ENCODE measurements at regions not wholly inside any gene's neighbourhood (a gene's known extent, or its start where the extent isn't known, plus 50 kb on each side); places are given as distances from the start of the nearest gene placed in this dataset.

DNA sequence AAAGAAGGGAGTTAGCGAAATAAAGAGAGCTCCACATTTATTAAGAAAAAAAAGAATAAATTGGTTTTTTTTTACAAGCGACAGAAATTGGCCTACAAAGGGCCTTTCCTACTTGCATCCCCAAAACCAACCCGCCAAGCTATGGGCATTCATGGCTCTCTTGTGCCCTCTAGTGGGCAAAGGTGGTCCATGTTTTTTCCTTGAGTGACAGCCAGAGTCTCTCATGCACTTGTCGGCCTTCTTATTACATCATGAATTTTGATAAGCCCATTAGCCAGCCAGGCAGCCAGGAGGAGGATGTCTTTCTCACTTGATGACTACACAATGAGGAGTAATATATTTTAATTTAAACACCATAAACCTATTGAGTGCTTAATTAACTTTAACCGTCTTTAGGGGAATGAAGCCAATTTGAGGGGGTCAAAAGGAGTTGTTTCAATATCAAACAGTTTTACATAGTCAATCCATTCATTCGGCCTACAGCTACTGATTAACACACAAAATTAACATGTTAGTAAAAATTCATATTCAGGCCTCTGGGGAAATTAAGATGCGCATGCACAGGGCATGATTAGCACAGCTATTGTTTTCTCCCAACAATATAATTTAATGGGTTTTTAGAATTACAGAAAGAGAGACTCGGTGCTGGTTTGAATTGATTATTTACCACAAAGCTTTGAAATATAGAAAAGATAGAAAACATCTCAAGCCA is 85.5 kb downstream of the RCN1 start:
- H3K27me3 ChIP-seq (ENCODE audit: control insufficient read depth, insufficient read depth, low read length, poor library complexity, severe bottlenecking) = no peaks in the 10 kb centered on the region

DNA sequence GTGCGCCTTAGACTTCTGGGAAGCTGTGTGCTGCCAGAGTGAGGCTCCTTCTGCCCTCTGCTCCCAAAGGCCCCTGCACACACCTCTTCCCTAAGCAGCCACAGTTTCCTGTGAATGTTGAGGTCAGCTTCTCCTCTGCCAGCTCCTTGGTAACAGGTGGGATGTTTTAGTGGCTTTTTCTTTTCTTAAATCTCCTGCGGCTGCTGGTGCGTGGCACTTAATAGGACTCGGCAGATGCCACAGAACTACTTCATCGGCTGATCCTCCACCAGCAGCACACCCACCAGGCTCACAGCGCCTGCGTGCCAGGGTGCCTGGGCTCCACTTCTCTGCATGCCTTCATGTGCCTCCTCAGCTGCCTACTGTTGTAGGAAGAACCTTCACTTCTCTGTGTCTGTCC is 87.8 kb downstream of the RCN1 start:
- no peaks in the 10 kb centered on the region for H3K9me3 ChIP-seq (ENCODE audit: control insufficient read depth, low read length)
- H3K36me3 ChIP-seq (ENCODE audit: control insufficient read depth, insufficient read depth, low read length) = no peaks in the 10 kb centered on the region
- no peak overlapping the region for H3K4me3 ChIP-seq (ENCODE audit: insufficient read depth, low read depth, low read length)
- no peaks in the 10 kb centered on the region for H3K27me3 ChIP-seq (ENCODE audit: control insufficient read depth, insufficient read depth, low read length, poor library complexity, severe bottlenecking)
- no peak overlapping the region for H3K27ac ChIP-seq (ENCODE audit: insufficient read depth, low read depth, low read length, poor library complexity, severe bottlenecking)
- no peaks in the 10 kb centered on the region for H3K4me1 ChIP-seq (ENCODE audit: control insufficient read depth, insufficient read depth, low read length)
- WGBS, 2 experiments = 92% methylated on average over 7 of the region's 7 CpGs

More for the DNA sequence above, 85.5 kb downstream of the RCN1 start:
- H3K36me3 ChIP-seq (ENCODE audit: control insufficient read depth, insufficient read depth, low read length) = no peaks in the 10 kb centered on the region
- no peak overlapping the region for H3K4me3 ChIP-seq (ENCODE audit: insufficient read depth, low read depth, low read length)
- H3K4me1 ChIP-seq (ENCODE audit: control insufficient read depth, insufficient read depth, low read length) = peaks cover 3% of the 10 kb centered on the region
- H3K27ac ChIP-seq (ENCODE audit: insufficient read depth, low read depth, low read length, poor library complexity, severe bottlenecking) = no peak overlapping the region
- H3K9me3 ChIP-seq (ENCODE audit: control insufficient read depth, low read length) = no peaks in the 10 kb centered on the region
- 23 to 47% methylated on average over 5 to 8 of the region's 8 CpGs for WGBS, 2 experiments

DNA sequence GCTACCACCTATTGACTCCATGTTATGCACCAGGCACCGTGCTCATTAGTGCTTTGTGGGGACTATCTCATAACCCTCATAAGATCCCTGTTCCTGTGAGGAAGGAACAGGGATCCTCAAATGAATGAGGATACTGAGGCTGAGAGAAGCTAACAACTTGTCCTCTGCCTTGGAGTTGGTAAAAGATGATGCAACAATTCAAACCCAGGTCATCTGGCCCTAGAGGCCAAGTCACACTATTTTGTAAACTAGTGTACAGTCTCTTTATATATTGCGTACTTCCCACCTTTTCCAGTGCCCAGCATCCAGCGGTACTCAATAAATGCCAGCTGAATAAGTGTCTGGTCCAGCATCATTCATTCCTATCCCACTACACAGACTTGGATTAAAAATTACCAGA is 92.6 kb downstream of the RCN1 start:
- WGBS, 2 experiments = 95 to 96% methylated on average over 3 of the region's 3 CpGs

DNA sequence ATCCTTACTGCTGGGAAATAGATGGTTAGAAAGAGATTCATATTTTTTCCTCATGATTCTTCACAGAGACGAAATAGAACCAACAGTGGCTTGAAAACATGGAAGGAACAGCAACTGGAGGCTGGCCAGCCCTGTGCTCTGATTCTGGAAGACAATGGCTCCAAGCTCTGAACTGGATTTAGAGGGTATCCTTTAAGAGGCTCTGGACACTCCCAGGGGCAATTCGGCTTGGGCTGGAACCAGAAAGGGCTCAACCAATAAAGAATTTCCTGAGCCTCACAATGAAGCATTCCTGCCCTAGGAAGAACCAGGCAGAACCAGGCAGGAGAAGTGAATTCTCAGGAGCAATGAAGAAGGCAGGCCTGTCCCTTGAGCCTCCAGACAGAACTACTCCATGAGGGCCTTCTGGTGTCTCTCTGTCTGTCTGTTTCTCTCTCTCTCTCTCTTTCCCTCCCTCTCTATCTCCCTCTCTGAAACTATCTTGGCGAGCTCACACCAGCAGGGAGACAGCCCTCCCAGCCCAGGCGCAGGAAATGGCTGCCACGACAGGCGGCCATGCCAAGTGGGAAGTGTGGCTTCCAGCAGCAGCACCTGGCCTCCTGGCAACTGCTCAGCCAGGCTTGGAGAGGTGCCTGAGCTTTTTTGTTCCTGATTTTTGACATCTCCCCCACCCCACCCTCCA is 93.3 kb downstream of the RCN1 start:
- no peaks in the 10 kb centered on the region for H3K36me3 ChIP-seq (ENCODE audit: control insufficient read depth, insufficient read depth, low read length)
- no peaks in the 10 kb centered on the region for H3K27me3 ChIP-seq (ENCODE audit: control insufficient read depth, insufficient read depth, low read length, poor library complexity, severe bottlenecking)
- H3K4me3 ChIP-seq (ENCODE audit: insufficient read depth, low read depth, low read length) = no peak overlapping the region
- H3K4me1 ChIP-seq (ENCODE audit: control insufficient read depth, insufficient read depth, low read length) = no peaks in the 10 kb centered on the region
- no peaks in the 10 kb centered on the region for H3K9me3 ChIP-seq (ENCODE audit: control insufficient read depth, low read length)
- H3K27ac ChIP-seq (ENCODE audit: insufficient read depth, low read depth, low read length, poor library complexity, severe bottlenecking) = no peak overlapping the region
- WGBS, 2 experiments = 91 to 92% methylated on average over 6 of the region's 6 CpGs

More for the DNA sequence above, 92.6 kb downstream of the RCN1 start:
- no peaks in the 10 kb centered on the region for H3K27me3 ChIP-seq (ENCODE audit: control insufficient read depth, insufficient read depth, low read length, poor library complexity, severe bottlenecking)
- no peak overlapping the region for H3K4me3 ChIP-seq (ENCODE audit: insufficient read depth, low read depth, low read length)
- H3K27ac ChIP-seq (ENCODE audit: insufficient read depth, low read depth, low read length, poor library complexity, severe bottlenecking) = no peak overlapping the region
- H3K36me3 ChIP-seq (ENCODE audit: control insufficient read depth, insufficient read depth, low read length) = no peaks in the 10 kb centered on the region
- no peaks in the 10 kb centered on the region for H3K4me1 ChIP-seq (ENCODE audit: control insufficient read depth, insufficient read depth, low read length)
- H3K9me3 ChIP-seq (ENCODE audit: control insufficient read depth, low read length) = no peaks in the 10 kb centered on the region

DNA sequence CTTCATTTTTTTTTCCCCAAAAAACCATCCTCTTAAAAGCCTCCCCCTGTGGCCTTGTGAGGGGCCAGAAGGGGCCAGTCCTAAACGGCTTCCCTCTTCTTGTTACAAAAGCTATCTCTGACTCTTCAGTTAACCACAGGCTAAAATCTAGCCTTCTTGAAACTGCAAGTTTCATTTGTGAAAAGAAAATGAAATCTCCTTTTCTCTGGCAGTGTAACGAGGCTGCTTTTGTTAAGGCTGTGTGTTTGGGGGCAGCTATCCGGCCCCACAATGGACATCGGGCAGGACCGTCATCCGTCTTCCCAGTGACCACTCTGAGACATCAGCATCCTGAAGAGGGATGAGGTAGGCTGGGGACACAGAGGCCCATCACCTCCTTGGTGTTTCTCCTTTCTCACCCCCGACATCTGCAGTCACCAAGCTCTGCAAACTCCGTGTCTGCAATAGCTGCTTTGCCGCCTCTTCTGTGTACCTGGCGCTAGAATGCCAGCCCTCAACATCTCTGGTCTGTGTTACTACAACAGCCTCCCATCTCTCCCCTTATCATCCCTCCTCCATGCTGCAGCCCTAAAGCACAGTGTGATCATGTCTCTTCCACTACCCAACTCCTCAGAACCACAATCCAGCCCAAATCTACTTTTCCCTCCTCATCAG is 94.0 kb downstream of the RCN1 start:
- Histone ChIP-seq H3K4me3 (ENCODE audit: insufficient read depth, low read depth, low read length) (no peak overlapping the region), H3K9me3 (ENCODE audit: control insufficient read depth, low read length) (no peaks in the 10 kb centered on the region), H3K36me3 (ENCODE audit: control insufficient read depth, insufficient read depth, low read length) (no peaks in the 10 kb centered on the region), H3K4me1 (ENCODE audit: control insufficient read depth, insufficient read depth, low read length) (no peaks in the 10 kb centered on the region), H3K27ac (ENCODE audit: insufficient read depth, low read depth, low read length, poor library complexity, severe bottlenecking) (no peak overlapping the region), H3K27me3 (ENCODE audit: control insufficient read depth, insufficient read depth, low read length, poor library complexity, severe bottlenecking) (no peaks in the 10 kb centered on the region)
- 94 to 95% methylated on average over 10 of the region's 10 CpGs for WGBS, 2 experiments

DNA sequence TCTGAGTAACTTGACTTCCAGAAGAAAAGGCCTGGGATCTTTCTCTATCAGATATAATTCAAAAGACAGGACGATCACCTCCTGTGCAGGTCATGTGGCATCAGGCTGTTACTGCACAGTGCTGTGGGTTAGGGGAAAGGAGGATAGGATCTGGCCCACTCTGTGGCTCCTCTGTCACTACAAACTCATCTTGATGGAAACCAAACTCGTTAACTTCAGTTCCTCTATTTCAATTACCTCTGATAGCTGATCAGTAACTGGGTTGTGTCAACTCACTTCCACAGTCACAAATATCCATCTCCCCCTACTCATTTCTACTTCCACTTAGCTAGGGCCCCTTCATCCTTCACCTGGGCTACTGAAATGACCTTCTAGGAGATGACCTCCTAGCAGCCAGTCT is 95.2 kb downstream of the RCN1 start:
- Histone ChIP-seq H3K27me3 (ENCODE audit: control insufficient read depth, insufficient read depth, low read length, poor library complexity, severe bottlenecking) (no peaks in the 10 kb centered on the region), H3K27ac (ENCODE audit: insufficient read depth, low read depth, low read length, poor library complexity, severe bottlenecking) (no peak overlapping the region), H3K4me3 (ENCODE audit: insufficient read depth, low read depth, low read length) (no peak overlapping the region), H3K36me3 (ENCODE audit: control insufficient read depth, insufficient read depth, low read length) (no peaks in the 10 kb centered on the region), H3K9me3 (ENCODE audit: control insufficient read depth, low read length) (no peaks in the 10 kb centered on the region), H3K4me1 (ENCODE audit: control insufficient read depth, insufficient read depth, low read length) (no peaks in the 10 kb centered on the region)
- 92 to 98% methylated on average over 2 of the region's 2 CpGs for WGBS, 2 experiments

DNA sequence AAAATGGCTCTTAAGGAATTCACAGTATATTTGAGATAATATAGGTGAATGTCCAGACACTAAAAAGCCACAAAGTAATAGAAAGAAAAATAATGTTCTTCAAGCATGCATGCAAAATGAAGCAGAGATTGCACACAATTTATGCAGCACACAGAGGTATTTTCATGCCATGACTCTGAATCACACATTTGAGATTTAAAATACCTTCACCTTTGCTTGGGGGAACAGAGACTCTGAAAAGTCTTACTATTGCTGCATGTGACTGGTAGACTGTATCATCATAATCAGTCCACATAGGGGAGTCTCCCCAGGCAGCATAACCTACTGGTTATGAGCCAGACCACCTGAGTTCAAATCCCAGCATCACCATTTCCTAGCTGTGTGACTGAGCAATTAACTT is 96.2 kb downstream of the RCN1 start:
- no peak overlapping the region for H3K27ac ChIP-seq (ENCODE audit: insufficient read depth, low read depth, low read length, poor library complexity, severe bottlenecking)
- no peaks in the 10 kb centered on the region for H3K4me1 ChIP-seq (ENCODE audit: control insufficient read depth, insufficient read depth, low read length)

DNA sequence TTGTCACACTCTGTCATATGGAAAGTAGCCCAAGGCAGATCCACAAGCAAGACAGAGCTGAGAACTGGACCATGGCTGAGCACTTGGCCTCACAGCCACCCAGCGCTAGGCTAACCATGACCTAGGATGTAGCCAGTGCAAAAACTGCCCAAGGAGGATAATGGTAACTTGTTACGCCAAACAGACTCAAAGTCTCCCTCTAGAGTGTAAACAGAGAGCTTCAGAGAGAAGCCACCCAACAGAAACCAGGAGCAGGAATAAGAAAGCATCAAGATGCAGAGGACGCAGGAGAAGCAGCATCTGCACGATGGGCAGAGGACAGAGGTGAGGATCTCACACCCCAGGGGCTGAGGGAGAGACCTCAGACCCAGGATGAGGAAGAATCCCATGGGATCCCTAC is 97.9 kb downstream of the RCN1 start:
- Histone ChIP-seq H3K4me1 (ENCODE audit: control insufficient read depth, insufficient read depth, low read length) (no peaks in the 10 kb centered on the region), H3K36me3 (ENCODE audit: control insufficient read depth, insufficient read depth, low read length) (no peaks in the 10 kb centered on the region), H3K9me3 (ENCODE audit: control insufficient read depth, low read length) (no peaks in the 10 kb centered on the region), H3K4me3 (ENCODE audit: insufficient read depth, low read depth, low read length) (no peak overlapping the region), H3K27me3 (ENCODE audit: control insufficient read depth, insufficient read depth, low read length, poor library complexity, severe bottlenecking) (no peaks in the 10 kb centered on the region), H3K27ac (ENCODE audit: insufficient read depth, low read depth, low read length, poor library complexity, severe bottlenecking) (no peak overlapping the region)
- 87 to 88% methylated on average over 4 of the region's 4 CpGs for WGBS, 2 experiments

More for the DNA sequence above, 96.2 kb downstream of the RCN1 start:
- no peaks in the 10 kb centered on the region for H3K9me3 ChIP-seq (ENCODE audit: control insufficient read depth, low read length)
- H3K27me3 ChIP-seq (ENCODE audit: control insufficient read depth, insufficient read depth, low read length, poor library complexity, severe bottlenecking) = no peaks in the 10 kb centered on the region
- no peaks in the 10 kb centered on the region for H3K36me3 ChIP-seq (ENCODE audit: control insufficient read depth, insufficient read depth, low read length)
- H3K4me3 ChIP-seq (ENCODE audit: insufficient read depth, low read depth, low read length) = no peak overlapping the region

DNA sequence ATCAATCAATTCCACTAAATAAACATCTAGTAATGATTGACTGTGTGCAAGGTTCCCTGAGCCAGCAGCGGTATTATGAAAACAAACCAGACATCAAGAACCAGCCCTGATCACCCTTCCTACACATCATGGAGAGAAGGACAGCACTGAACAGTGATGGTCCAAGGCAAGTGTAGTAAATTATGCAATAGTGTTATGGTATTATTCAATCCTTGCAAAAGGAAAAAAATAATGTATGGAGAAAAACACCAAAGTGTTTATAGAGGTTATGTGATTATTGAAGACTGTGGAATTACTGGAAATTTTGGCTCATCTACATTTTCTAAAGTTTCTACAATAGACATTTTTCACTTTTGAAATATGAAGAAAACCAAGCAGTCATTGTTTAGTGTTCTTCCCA is 105.3 kb downstream of the RCN1 start:
- WGBS, 2 experiments = 71% methylated on average over 1 of the region's 1 CpG; no CpG with 5 or more reads in 1 of the 2 experiments
- Histone ChIP-seq H3K4me3 (ENCODE audit: insufficient read depth, low read depth, low read length) (no peak overlapping the region), H3K36me3 (ENCODE audit: control insufficient read depth, insufficient read depth, low read length) (no peaks in the 10 kb centered on the region), H3K4me1 (ENCODE audit: control insufficient read depth, insufficient read depth, low read length) (no peaks in the 10 kb centered on the region), H3K9me3 (ENCODE audit: control insufficient read depth, low read length) (no peaks in the 10 kb centered on the region), H3K27me3 (ENCODE audit: control insufficient read depth, insufficient read depth, low read length, poor library complexity, severe bottlenecking) (no peaks in the 10 kb centered on the region), H3K27ac (ENCODE audit: insufficient read depth, low read depth, low read length, poor library complexity, severe bottlenecking) (no peak overlapping the region)

DNA sequence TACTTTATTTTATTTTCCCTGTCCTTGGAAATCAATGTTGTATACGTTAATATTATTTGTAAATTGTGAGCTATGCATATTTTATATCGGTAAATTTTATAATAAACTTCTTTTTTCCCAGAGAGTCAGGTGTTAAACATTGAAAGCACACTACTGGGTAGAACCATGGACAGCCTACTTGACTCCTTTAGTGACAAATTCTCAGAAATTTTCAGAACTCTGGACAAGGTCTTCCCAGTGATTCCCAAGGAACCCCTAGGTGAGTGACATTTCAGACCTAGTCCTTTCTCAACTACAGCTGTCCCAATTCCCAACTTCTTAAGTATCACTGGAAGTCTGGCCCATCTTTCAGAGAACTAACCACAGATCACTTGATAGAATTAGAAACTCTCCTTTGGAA is 107.2 kb downstream of the RCN1 start:
- H3K9me3 ChIP-seq (ENCODE audit: control insufficient read depth, low read length) = no peaks in the 10 kb centered on the region
- 90% methylated on average over 1 of the region's 2 CpGs; no CpG with 5 or more reads in 1 of the 2 experiments for WGBS, 2 experiments
- no peaks in the 10 kb centered on the region for H3K36me3 ChIP-seq (ENCODE audit: control insufficient read depth, insufficient read depth, low read length)
- H3K27ac ChIP-seq (ENCODE audit: insufficient read depth, low read depth, low read length, poor library complexity, severe bottlenecking) = no peak overlapping the region
- H3K27me3 ChIP-seq (ENCODE audit: control insufficient read depth, insufficient read depth, low read length, poor library complexity, severe bottlenecking) = no peaks in the 10 kb centered on the region
- no peaks in the 10 kb centered on the region for H3K4me1 ChIP-seq (ENCODE audit: control insufficient read depth, insufficient read depth, low read length)
- no peak overlapping the region for H3K4me3 ChIP-seq (ENCODE audit: insufficient read depth, low read depth, low read length)
